ENCODE measurements at regions not wholly inside any gene's neighbourhood (a gene's known extent, or its start where the extent isn't known, plus 50 kb on each side); places are given as distances from the start of the nearest gene placed in this dataset.

DNA sequence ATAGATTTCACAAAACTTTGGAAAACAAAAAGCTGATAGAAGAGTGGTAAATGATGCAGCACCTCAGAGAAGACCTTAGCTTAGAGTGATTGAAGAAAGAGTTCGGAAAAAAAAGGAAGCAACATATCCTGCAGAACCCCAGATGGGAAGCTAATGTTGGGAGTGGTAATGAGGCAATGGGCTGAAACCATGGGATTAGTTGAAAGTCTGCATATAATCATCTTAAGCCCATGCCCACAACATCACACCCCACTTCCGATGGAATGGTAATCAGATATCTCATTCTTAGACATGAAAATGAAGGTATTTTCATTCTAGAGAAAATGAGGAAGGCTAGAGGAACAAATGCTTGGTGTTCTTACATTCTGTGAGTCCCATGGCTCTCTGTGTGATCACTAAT, 146.3 kb upstream of the ADAMTS3 start:
- DNase-seq (no peak), FAIRE-seq (no peak)
- Histone ChIP-seq H3K9ac (ENCODE audit: low read length in 3 of 3) (no peak overlapping the region), H3K4me3 (ENCODE audit: low read length in 3 of 3) (no peak overlapping the region), H3K27ac (ENCODE audit: low read depth in 2 of 2, low read length in 2 of 2) (no peak overlapping the region), H3K4me1 (ENCODE audit: control insufficient read depth in 2 of 3, insufficient read depth in 2 of 3, low read depth in 1 of 3, low read length in 3 of 3) (no peaks in the 10 kb centered on the region), H3K36me3 (ENCODE audit: control insufficient read depth in 2 of 3, insufficient read depth in 3 of 3, low read length in 3 of 3) (no peaks in the 10 kb centered on the region), H3K9me3 (ENCODE audit: control insufficient read depth in 2 of 3, insufficient read depth in 1 of 3, low read length in 3 of 3) (no peaks in the 10 kb centered on the region), H3K27me3 (ENCODE audit: control insufficient read depth, insufficient read depth, low read length) (no peaks in the 10 kb centered on the region)
- intact Hi-C loops (cut with DNase I), result no loop called here
- TF ChIP-seq, protein P1, sequence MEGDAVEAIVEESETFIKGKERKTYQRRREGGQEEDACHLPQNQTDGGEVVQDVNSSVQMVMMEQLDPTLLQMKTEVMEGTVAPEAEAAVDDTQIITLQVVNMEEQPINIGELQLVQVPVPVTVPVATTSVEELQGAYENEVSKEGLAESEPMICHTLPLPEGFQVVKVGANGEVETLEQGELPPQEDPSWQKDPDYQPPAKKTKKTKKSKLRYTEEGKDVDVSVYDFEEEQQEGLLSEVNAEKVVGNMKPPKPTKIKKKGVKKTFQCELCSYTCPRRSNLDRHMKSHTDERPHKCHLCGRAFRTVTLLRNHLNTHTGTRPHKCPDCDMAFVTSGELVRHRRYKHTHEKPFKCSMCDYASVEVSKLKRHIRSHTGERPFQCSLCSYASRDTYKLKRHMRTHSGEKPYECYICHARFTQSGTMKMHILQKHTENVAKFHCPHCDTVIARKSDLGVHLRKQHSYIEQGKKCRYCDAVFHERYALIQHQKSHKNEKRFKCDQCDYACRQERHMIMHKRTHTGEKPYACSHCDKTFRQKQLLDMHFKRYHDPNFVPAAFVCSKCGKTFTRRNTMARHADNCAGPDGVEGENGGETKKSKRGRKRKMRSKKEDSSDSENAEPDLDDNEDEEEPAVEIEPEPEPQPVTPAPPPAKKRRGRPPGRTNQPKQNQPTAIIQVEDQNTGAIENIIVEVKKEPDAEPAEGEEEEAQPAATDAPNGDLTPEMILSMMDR (IDR thresholded peaks at IDR 0.05; ENCODE audit: borderline replicate concordance, extremely low read depth, insufficient read depth), result no peak

DNA sequence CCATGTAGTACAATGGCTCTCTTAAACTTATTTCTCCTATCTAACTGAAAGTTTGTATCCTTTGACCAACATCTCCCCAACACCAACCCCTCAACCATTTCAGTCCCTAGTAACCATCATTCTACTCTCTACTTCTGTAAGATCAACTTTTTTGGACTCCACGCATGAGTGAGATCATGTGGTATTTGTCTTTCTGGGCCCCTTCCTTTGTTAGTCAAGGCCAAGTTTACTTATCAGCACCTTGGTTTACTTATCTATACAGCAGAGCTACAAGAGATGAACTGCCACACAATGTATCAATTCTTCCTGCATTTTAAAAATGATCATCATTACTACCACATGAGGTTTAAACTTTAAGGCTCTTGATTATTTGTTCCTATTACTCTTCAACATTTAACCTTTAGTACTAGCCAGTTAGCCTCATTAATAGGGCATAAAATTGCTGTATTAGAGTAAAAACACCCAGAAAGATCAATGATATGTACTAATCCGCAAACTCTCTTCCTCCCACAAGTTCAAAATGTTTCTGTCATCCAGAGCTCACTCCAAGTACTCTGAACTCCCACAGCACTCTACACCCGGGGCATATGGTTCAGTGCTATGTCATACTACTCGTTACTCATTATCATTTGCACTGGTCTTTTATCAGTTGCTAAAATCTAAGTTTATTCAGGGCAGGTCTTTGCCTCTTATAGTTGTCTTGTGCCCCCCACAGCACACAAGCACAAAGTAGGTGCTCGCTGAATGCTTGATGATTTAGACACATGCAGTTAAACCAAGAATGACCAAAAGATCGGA, 145.7 kb upstream of the ADAMTS3 start:
- Histone ChIP-seq H3K36me3 (ENCODE audit: control insufficient read depth in 2 of 3, insufficient read depth in 3 of 3, low read length in 3 of 3) (no peaks in the 10 kb centered on the region), H3K9me3 (ENCODE audit: control insufficient read depth in 2 of 3, insufficient read depth in 1 of 3, low read length in 3 of 3) (no peaks in the 10 kb centered on the region), H3K4me3 (ENCODE audit: low read length in 3 of 3) (no peak overlapping the region), H3K9ac (ENCODE audit: low read length in 3 of 3) (no peak overlapping the region), H3K27ac (ENCODE audit: low read depth in 2 of 2, low read length in 2 of 2) (no peak overlapping the region), H3K4me1 (ENCODE audit: control insufficient read depth in 2 of 3, insufficient read depth in 2 of 3, low read depth in 1 of 3, low read length in 3 of 3) (no peaks in the 10 kb centered on the region), H3K27me3 (ENCODE audit: control insufficient read depth, insufficient read depth, low read length) (no peaks in the 10 kb centered on the region)
- intact Hi-C loops (cut with DNase I), result no loop called here
- no peak for FAIRE-seq
- TF ChIP-seq, protein P1 (IDR thresholded peaks at IDR 0.05; ENCODE audit: borderline replicate concordance, extremely low read depth, insufficient read depth), result no peak
- DNase-seq, result no peak

DNA sequence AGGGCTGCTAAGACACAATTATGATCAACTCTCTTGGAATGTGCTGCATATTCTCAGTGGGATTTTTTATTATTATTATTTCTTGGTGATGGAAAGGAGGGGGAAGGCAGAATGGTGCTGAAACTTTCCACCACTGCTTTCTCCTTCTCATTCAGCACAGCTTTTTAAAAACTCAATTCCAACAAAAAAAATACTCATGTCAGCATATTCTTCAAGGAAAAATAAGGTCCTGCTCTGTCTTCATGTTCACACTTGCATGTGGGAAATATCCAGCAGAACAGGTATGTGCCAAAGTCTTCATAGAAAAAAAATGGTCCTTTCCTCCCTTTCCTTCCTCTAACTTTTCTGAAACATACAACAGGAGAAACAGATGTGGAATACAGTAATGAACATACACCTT, 144.0 kb upstream of the ADAMTS3 start:
- DNase-seq, result no peak
- Histone ChIP-seq H3K9me3 (ENCODE audit: control insufficient read depth in 2 of 3, insufficient read depth in 1 of 3, low read length in 3 of 3) (no peaks in the 10 kb centered on the region), H3K4me3 (ENCODE audit: low read length in 3 of 3) (no peak overlapping the region), H3K36me3 (ENCODE audit: control insufficient read depth in 2 of 3, insufficient read depth in 3 of 3, low read length in 3 of 3) (no peaks in the 10 kb centered on the region), H3K27ac (ENCODE audit: low read depth in 2 of 2, low read length in 2 of 2) (no peak overlapping the region), H3K9ac (ENCODE audit: low read length in 3 of 3) (no peak overlapping the region), H3K27me3 (ENCODE audit: control insufficient read depth, insufficient read depth, low read length) (no peaks in the 10 kb centered on the region), H3K4me1 (ENCODE audit: control insufficient read depth in 2 of 3, insufficient read depth in 2 of 3, low read depth in 1 of 3, low read length in 3 of 3) (no peaks in the 10 kb centered on the region)
- no peak for FAIRE-seq
- TF ChIP-seq, protein P1 (IDR thresholded peaks at IDR 0.05; ENCODE audit: borderline replicate concordance, extremely low read depth, insufficient read depth), result no peak
- intact Hi-C loops (cut with DNase I), result no loop called here
